NCI-H1417 (cell line): ENCODE measurements at regions not wholly inside any gene's neighbourhood (a gene's known extent, or its start where the extent isn't known, plus 50 kb on each side); places are given as distances from the start of the nearest gene placed in this dataset.
"Not testable (repeated sequence)": the region's sequence is repeated elsewhere in the genome, so short reads cannot be mapped to it uniquely, and the experiment has no call there.

Experiments
- DNase-seq, 3 experiments: peaks; one replicate each; lab custom pipeline; 2025; lab: John Stamatoyannopoulos, UW

DNA sequence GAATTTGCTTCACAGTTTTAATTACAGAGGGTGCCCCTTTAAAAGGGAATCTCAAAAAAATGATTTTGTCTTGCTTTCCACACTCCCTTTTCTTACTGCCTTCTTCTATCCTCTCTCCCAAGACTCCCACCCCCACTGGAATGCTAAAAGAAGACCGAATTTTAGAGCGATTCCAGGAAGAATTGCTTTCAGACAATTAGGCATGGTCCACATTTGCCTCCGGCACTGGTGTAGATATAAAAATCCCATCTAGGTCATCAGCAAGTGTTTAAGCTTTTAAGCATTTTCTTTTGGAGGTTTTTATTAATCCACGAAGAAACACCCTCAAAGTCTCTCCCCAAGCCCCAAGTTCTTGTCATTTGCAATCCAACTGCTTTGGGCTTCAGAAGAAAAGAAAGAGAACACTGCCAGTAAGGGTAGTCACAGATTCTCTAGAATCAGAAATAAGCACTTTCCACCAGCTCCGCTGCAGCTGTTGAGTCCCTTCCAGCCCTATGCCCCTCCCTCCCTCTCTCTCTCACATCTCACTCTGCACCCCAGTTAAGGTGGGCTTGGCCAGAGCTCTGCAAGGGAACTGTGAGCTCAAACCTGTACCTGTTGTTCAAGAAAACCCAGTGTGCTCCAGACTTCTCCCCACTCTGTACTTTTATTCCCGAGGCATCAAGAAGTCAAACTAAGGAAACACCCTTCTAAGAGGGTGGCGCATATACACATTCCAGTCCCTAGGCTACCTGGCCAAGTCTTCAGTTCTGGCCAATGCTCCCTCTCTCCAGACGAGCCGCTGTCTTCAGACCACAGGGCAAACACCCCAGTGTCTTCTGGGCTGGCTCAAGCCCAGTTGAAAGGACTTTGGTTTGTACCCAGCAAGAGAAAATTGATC is 170.2 kb downstream of the RGS9 start:
- no peak for DNase-seq

DNA sequence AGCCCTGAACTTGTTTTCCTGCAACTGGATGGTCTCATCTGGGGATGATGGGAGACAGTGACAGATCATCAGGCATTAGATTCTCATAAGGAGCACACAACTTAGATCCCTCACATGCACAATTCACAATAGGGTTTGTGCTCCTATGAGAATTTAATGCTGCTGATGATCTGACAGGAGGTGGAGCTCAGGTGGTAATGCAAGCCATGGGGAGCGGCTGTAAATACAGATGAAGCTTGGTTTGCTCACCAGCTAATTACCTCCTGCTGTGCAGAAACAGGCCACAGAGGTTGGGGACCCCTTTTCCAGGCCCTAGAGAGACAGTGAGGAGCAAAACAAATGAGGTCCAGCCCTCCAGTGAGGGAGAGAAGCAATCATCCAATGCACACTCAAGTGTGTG is 168.6 kb downstream of the RGS9 start:
- DNase-seq: no peak

DNA sequence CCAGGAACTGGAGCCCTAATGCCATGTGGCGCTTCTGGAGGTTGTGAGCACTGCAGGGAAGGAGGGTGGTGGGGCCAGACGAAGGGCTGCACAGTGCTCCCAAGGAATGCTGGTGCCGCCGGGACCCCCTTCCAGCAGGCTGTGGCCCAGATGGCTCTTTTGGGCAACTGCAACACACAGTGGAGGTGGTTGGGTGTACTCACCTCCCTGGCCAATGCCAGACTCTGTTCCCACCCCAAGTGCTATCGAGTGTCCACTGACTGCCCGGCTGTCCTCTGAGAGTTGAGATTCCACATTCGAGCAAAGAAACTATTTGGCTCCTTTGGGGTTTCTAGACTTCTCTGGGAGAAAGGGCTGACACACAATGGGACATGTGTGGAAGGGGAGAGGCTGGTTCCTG is 167.9 kb downstream of the RGS9 start:
- DNase-seq: no peak

DNA sequence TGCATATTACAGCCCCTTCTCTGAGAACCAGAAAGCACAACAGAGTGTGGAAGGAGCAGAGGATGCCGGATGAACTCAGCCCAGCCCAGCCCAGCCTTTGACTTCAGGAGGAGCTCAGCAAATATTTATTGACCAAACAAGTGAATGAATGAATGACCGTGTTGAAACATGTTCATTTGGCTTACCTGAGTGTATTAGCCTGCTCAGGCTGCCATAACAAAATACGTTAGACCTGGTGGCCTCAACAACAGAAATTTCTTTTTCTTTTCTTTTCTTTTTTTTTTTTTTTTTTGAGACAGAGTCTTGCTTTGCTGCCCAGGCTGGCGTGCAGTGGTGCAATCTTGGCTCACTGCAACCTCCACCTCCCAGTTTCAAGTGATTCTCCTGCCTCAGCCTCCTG is 164.7 kb downstream of the RGS9 start:
- DNase-seq: not testable (repeated sequence)

DNA sequence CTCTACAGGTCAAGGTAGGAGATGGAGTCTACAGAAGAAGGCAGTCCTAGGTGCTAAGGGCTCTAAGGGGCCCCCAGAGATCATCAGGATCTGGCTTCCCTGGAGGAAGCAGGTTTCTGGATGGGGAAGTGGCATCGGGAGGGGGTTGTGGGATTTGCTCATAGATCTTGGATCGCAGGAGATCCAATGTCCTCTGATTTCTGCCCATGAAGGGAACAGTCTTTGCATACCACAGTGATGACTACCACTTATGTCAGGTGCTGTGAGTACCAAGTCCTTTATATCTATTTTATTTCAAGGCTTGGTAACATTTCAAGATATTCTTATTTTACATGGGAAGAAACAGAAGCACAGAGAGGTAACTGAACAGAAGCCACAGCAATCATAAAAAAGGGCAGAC is 164.0 kb downstream of the RGS9 start:
- DNase-seq: no peak

DNA sequence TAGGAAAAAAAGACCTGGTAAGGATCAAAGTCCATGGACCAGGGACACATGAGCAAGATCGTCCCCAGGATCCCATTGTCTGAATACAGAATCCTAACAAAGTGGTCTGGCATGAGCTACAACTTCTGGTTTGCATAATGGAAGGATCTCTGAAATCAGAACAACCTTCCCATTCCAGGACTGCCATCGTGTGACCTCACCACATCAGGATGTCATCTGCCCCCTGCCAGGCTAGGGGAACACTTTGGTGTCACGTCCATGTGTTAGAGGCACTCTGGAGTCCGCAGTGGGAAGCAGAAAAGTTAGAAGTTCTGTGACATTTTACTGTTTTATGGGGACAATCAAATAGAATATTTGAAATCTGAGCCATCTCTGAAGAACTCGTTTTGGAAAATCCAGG is 160.7 kb downstream of the RGS9 start:
- no peak for DNase-seq

DNA sequence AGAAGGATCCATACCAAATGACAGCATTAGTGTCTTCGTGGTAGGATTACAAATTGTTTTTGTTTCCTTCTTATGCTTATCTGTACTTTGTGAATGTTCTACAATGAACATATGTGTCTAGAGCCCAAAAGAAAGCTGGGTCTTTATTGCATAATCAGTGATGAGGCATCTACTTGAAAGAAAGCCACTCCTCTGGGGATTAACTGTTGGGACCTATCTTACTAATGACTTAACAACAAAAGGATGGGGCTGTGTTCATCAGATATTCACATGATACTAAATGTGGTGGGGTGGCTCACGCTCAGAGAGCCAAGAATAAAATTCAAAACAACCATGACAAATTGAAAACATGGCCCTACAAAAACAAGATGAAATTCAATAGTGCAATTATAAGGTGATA is 160.2 kb downstream of the RGS9 start:
- no peak for DNase-seq

DNA sequence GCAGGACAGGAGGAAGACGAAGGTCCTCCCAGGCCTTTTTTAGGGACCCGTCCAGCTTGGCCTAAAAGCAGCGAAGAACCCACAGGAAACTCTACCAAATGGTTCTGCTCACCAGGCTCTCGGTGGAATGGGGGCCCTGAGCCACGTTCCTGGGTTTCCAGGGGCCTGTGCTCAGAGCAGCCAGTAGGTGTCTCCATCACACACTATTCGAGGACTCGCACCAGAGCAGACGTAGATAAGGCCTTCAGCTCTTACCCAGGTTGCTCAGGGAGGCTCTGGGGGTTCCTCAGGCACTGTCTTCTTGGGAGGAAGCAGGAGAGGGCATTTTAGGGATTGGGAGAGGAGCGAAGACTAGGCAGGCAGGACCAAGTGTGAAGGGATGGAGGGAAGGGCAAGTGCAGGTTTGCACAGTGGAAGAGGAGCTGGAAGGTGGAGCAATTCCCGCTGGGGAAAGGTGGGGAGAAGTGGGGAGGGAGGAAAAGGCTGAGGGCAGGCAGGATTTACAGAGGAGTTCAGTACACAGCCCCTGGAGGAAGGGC is 157.1 kb downstream of the RGS9 start:
- peak; percentile 39 to 76 (median 59) for DNase-seq

DNA sequence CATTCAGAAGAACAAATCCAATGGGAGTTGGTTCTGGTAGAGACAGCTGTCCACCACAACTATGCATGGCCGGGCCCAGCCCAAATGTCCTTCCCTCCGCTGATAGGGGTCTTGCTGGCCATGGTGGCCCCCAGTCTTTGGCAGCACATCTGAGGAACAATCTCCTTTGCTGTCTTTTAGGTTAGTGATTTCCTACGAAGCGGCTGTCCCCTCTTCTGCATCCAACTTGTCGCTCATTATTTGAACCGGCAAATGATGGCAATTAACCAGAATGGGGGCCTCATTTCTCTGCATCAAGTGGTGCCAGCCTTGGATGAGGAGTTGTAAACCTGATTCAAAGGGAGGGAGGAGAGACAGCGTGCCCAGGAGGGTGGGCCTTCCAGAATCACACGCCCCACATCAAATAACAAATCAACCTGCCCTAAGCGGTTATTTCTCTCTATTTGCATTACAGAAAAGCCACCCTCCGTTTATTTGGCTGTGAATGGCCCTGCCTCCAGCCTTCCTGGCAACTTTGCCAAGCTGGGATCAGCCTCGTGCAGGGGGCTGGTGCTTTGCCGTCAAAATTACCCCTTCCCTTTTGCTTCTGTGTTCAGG is 156.5 kb downstream of the RGS9 start:
- DNase-seq: no peak

DNA sequence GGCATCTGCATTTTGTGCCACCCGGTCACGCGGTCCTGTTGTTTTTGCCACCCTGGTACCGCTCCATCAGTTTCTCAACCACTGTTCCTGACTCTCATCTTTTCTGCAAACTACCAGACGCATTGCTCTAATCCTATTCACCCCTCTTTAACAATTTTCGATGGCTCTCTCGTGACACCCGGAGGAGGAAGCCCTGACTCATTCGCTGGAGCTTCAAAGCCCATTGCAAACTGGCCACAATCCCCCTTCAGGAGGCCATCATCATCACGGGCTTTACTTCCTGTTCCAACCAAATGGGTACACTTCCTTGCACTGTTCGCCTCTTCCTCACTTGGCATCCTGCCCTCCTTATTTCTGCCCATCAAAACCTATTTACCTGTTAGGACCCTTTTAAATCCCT is 155.3 kb downstream of the RGS9 start:
- no peak for DNase-seq

DNA sequence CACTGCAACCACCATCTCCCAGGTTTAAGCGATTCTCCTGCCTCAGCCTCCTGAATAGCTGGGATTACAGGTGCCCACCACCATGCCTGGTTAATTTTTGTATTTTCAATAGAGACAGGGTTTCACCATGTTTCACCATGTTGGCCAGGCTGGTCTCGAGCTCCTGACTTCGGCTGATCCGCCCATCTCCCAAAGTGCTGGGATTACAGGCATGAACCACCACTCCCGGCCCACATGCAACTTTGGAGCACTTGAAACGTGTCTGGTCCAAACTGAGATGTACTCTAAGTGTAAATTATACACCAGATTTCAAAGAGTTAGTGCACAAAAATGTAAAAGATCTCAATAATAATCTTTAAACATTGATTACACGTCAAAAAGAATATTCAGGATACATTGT is 154.1 kb downstream of the RGS9 start:
- not testable (repeated sequence) for DNase-seq

DNA sequence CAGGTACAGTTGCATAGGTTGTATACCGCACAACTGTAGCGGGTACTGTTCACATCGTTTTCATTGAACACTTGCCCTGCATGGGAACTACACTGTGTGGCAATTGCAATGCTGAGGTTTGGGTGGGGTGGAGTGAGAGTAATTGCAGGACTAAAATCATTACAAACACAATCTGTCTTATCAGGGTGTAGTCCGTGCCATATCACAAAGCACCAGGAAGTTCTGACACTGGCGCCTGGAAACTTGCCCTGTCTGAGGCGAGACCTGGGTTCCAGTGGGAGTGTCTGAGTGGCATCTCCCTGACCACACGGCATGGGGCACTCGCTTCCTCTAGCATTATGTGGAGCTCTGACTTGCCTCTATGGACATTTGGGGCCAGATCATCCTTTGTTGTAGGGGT is 153.4 kb downstream of the RGS9 start:
- no peak for DNase-seq

DNA sequence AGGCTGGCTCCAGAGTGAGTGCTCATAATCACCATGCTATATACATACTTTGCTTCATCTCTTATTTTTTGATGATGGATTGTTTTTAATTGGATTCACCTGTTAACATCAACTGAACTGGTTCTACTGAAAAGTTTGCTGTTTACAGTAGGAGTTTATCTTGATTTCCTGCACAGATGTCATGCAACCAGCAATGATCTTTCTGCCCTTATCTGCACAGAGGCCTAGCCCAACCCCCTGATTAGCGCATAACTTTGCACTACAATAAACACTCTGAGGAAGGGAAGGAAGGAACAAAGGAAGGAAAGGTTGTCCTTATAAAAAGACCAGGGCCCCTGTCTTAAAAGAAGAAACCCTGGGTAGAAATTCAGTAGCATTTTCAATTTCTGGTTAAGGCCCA is 152.9 kb downstream of the RGS9 start:
- no peak for DNase-seq

DNA sequence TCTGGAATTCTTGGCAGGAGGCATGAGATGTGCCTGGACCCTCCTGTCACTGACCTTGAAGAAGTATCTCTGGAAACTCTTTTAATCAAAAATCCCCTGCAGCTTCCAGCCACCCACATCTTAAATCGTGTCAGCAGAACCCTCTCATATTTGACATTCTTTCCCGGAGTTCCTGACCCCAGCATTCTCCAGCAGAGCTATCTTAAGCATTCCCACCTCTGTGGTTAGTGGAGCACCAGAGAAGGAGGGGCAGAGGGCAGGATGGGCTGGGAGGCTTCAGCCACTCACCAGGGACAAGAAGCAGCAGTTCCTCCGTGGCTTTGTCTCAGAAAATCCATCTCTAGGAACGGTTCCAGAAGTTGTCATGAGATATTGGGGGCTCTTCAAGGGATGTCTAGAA is 149.9 kb downstream of the RGS9 start:
- DNase-seq: no peak

DNA sequence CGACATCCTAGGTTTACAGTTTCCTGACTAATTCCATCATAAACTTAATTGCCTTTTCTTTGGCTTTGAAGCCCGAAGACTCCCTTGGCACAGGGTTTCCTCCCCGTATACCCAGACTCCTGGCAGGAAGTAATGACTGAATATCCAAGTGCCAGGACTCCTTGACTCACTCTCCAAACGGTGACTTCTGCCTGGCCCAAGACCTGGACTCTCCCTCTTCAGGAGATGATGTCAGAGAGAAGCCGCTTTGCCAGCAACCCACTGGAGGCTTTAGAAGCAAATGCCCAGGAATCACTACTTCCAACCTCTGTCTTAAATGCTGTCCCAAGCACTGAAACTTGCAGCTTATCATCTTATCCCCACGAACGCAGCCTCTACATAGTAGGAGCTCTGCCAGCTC is 146.5 kb downstream of the RGS9 start:
- DNase-seq: no peak

DNA sequence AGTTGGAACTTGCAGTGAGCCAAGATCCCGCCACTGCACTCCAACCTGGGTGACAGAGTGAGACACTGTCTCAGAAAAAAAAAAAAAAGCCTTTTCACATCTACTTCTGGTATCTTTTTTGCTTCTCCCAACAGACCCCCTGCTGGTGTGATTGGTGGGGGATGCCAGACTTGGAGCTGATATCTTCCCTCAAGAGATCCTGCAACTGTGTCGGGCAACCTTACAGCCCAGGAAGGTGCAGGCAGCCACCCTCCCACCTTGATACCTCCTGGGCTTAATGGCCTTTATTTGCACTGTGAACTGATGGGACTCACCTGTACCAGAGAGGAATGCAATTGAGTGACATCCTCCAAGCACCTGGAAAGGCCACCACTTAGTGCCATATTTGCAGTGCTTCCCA is 142.3 kb downstream of the RGS9 start:
- DNase-seq: no peak

DNA sequence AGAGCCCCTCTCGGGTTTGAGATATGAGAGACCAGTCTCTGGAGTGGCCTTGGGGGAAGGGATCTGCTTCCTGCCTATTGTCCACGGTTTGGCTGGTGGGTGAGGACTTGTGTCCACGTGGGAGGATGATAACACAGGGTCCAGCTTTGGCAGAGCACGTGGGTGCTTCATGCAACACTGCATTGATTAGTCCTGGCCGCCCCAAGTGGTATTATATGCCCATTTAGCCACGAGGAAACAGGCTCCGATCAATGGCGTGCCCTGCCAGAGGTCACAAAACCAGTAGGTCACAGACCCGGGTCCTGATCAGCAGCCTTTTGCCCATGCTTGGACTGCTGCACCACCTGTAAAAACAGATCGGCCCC is 141.6 kb downstream of the RGS9 start:
- no peak for DNase-seq

DNA sequence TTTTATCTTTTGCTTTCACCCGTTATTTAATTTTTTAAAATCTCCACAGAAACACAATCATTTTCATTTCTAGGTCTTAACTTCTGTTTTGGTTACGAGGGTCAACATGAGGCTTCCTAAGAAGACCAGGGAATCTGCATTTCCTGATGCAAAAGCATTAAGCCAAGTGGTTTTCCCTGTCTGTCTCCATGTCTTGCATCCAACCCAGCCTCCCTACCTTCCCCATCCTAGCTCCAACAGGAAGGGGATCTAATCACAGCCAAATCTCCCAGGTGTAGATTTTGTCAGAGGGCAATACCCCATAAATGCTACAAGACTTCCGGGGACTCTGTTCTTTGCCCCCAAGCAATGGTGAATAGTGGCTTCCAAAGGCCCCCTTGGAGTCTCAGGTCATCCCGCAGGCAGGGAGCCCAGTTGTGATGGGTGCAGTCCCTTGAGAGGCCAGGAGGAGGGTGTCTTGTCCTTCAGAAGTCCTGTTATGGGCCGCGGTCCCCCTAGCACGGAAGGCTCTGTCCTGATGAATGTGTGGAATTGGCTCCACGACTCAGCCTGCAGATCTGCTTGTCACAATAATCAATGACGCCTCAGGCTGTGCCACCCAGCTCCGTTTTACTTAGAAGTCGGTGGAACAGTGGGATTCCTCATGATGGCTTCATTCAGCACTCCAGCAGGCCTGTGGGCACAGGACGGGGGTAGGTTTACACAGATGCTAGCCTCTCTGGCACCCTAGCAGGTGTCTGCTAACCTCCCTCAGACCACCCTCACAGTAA is 141.1 kb downstream of the RGS9 start:
- DNase-seq: peak; percentile 3 to 58 (median 38)

DNA sequence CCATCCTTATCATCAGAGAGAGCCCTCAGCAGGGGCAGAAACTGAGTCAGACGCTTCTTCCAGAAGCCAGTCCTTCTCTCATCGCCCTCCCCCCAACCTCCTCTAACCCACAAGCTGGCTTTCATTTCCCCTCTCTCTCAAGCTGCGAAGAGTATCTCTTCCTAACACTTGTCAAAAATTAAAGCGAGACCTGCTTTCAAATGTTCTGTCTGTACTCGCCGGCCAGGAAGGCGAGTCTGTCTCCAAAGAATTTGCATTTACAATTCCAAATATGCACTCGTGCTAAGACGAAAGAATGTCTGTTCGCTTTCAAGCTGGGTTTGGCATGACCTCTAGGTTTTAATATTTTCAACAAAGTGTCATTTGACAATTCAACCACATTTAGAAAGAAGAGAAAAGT is 140.4 kb downstream of the RGS9 start:
- DNase-seq: no peak
